Esophagus squamous epithelium (tissue), 5 donors: ENCODE measurements at regions not wholly inside any gene's neighbourhood (a gene's known extent, or its start where the extent isn't known, plus 50 kb on each side); places are given as distances from the start of the nearest gene placed in this dataset.

Experiments used
- DNase-seq: peaks from one replicate; lab custom pipeline; 2025; lab: John Stamatoyannopoulos, UW
- H3K27ac ChIP-seq, 4 donors: fragments of 200-600 bp; sonication (generic); one replicate each; pipeline ENCODE4 v1.5.1; 2016 to 2019; ENCODE audit warnings: mild to moderate bottlenecking in 1 of 4
- H3K27me3 ChIP-seq, 4 donors: fragments of 200-600 bp; sonication (generic); 1 replicate in 3 of 4; 2 replicates in 1 of 4; pipeline versions ENCODE4 v1.5.1 to v1.6.0; 2017 to 2021; ENCODE audit warnings: antibody characterized with exemption in 1 of 4
- H3K36me3 ChIP-seq, 3 donors: fragments of 200-600 bp; sonication (generic); one replicate each; pipeline ENCODE4 v1.5.1; 2016 to 2019
- H3K4me1 ChIP-seq, 3 donors: fragments of 200-600 bp; sonication (generic); one replicate each; pipeline ENCODE4 v1.5.1; 2017 to 2019
- H3K4me3 ChIP-seq, 4 donors: fragments of 200-600 bp; sonication (generic); 1 replicate in 3 of 4; 2 replicates in 1 of 4; pipeline ENCODE4 v1.5.1; 2016 to 2019; ENCODE audit warnings: mild to moderate bottlenecking in 2 of 4, moderate library complexity in 1 of 4
- H3K9me3 ChIP-seq, 3 donors: fragments of 200-600 bp; sonication (generic); one replicate each; pipeline ENCODE4 v1.5.1; 2016 to 2019
- CTCF ChIP-seq, 6 experiments: fragments of 450-650 bp in 4 of 6; fragments of 200-600 bp in 2 of 6; sonication (generic) in 2 of 6; IDR thresholded peaks; one replicate each; pipeline ENCODE4 v1.5.1; 2016 to 2019; ENCODE audit warnings: antibody characterized with exemption in 6 of 6, mild to moderate bottlenecking in 4 of 6, moderate library complexity in 4 of 6
- POLR2A ChIP-seq, 4 donors: fragments of 450-650 bp; IDR thresholded peaks; one replicate each; pipeline ENCODE4 v1.6.1; 2017; ENCODE audit warnings: antibody characterized with exemption in 4 of 4, mild to moderate bottlenecking in 4 of 4, moderate library complexity in 3 of 4
- WGBS, 2 donors: methylation state at CpG; one replicate each; pipeline ENCODE4 v1.1.5; 2018; 5-methylcytosine and 5-hydroxymethylcytosine counted together
- intact Hi-C: fragments of 100-400 bp; cut with DNase I; formaldehyde crosslinking; loops from one replicate; pipeline ENCODE4 v1.15.0; 2022
- donor health status: DM: yes; HTN: yes; CAD: no.

DNA sequence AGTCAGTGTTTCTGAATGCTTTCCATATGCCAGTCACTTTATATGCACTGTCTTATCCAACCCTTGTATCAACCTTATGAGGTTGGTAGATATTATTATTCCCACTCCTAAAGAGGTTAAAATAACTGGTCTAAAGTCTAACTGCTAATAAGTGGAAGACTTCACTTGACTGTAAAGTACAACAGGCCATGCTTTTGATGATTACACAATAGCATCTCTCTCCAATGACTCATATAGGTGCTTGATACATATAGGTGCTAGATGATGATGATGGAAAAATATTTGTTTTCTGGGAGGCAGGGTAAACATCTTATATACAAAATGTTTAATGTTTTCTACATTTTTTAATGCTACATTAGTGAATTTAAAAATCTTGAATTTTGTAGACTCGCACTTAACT, 75.9 kb upstream of the NR3C1 start:
- H3K4me1 ChIP-seq: no peaks in the 10 kb centered on the region
- 96 to 97% methylated on average over 1 of the region's 1 CpG for WGBS, 2 donors
- no peak overlapping the region for H3K4me3 ChIP-seq
- intact Hi-C loops: no loop called here
- no peak overlapping the region for H3K27ac ChIP-seq
- H3K9me3 ChIP-seq: no peaks in the 10 kb centered on the region
- TF ChIP-seq POLR2A (IDR thresholded peaks at IDR 0.05): no peak
- TF ChIP-seq CTCF (IDR thresholded peaks at IDR 0.05): no peak
- no peaks in the 10 kb centered on the region for H3K27me3 ChIP-seq
- H3K36me3 ChIP-seq: no peaks in the 10 kb centered on the region
- no peak for DNase-seq

DNA sequence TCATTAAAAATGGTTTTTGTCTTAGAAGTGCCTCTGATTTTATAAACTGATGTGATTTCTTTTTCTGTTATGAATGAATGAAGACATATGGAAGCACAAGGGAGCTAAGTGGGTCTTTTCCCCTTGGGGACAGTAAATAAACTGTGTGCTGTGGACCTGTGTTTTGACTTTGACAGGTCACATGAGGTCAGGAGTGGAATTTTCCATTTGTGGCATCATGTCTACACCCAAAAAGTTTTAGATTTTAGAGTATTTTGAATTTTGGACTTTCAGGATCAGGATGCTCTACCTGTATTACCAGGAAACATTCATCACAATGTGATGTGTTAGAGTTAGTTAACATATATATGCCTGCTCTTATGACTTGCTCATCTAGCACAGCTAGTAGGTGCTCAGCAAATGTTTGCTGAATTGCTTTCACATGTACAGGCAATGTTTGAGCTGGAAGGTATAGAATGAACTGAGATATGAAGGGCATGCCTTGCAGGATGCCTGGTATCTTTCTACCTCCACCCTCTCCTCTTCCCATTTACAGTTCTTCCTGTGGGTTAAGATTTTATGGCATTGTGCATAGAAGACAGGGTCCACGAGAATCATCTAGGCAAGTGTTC, 73.2 kb upstream of the NR3C1 start:
- Histone ChIP-seq H3K4me3 (no peak overlapping the region), H3K27me3 (no peaks in the 10 kb centered on the region), H3K4me1 (no peaks in the 10 kb centered on the region), H3K36me3 (no peaks in the 10 kb centered on the region), H3K27ac (no peak overlapping the region), H3K9me3 (no peaks in the 10 kb centered on the region)
- intact Hi-C loops: no loop called here
- DNase-seq: no peak
- TF ChIP-seq CTCF (IDR thresholded peaks at IDR 0.05): no peak
- TF ChIP-seq POLR2A (IDR thresholded peaks at IDR 0.05): no peak
- 83 to 94% methylated on average over 1 of the region's 1 CpG for WGBS, 2 donors

GRCh38 chr5:143474616-143475015, 71.1 kb upstream of the NR3C1 start:
- Histone ChIP-seq H3K27me3 (no peaks in the 10 kb centered on the region), H3K36me3 (no peaks in the 10 kb centered on the region), H3K9me3 (no peaks in the 10 kb centered on the region), H3K27ac (no peak overlapping the region), H3K4me3 (no peak overlapping the region), H3K4me1 (no peaks in the 10 kb centered on the region)
- DNase-seq: no peak
- intact Hi-C loops: no loop called here
- TF ChIP-seq POLR2A (IDR thresholded peaks at IDR 0.05) (no peak), CTCF (IDR thresholded peaks at IDR 0.05) (no peak)
- 78 to 91% methylated on average over 3 of the region's 3 CpGs for WGBS, 2 donors

GRCh38 chr5:143473481-143473880, 70.0 kb upstream of the NR3C1 start:
- Histone ChIP-seq H3K9me3 (no peaks in the 10 kb centered on the region), H3K4me1 (no peaks in the 10 kb centered on the region), H3K36me3 (no peaks in the 10 kb centered on the region), H3K27me3 (no peaks in the 10 kb centered on the region), H3K4me3 (no peak overlapping the region), H3K27ac (no peak overlapping the region)
- TF ChIP-seq POLR2A (IDR thresholded peaks at IDR 0.05) (no peak), CTCF (IDR thresholded peaks at IDR 0.05) (no peak)
- intact Hi-C loops: no loop called here
- no peak for DNase-seq
- 86 to 89% methylated on average over 5 of the region's 5 CpGs for WGBS, 2 donors

DNA sequence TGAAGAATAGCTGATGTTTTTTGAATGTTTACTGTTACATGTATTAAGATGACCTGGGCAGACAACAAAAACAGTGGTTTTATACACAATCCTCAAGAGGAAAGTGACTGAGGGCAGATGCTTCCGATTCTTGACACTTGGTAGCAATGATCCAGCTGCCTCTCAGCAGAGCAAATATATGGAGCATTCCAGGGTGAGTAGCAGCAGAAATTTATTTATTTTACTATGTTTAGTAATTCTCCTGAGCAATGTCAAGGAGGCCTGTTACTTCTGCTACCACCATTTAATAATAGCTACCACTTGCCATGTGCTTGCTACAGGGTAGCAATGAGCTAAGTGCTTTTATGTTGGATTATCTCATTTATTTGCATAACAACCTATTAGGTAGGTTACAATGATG, 69.1 kb upstream of the NR3C1 start:
- Histone ChIP-seq H3K4me3 (no peak overlapping the region), H3K27ac (no peak overlapping the region), H3K4me1 (no peaks in the 10 kb centered on the region), H3K36me3 (no peaks in the 10 kb centered on the region), H3K9me3 (no peaks in the 10 kb centered on the region), H3K27me3 (no peaks in the 10 kb centered on the region)
- TF ChIP-seq POLR2A (IDR thresholded peaks at IDR 0.05) (no peak), CTCF (IDR thresholded peaks at IDR 0.05) (no peak)
- WGBS, 2 donors: 87 to 88% methylated on average over 1 of the region's 1 CpG
- no peak for DNase-seq
- intact Hi-C loops: no loop called here
